ENCODE measurements at regions not wholly inside any gene's neighbourhood (a gene's known extent, or its start where the extent isn't known, plus 50 kb on each side); places are given as distances from the start of the nearest gene placed in this dataset.
"Not testable (repeated sequence)": the region's sequence is repeated elsewhere in the genome, so short reads cannot be mapped to it uniquely, and the experiment has no call there.

DNA sequence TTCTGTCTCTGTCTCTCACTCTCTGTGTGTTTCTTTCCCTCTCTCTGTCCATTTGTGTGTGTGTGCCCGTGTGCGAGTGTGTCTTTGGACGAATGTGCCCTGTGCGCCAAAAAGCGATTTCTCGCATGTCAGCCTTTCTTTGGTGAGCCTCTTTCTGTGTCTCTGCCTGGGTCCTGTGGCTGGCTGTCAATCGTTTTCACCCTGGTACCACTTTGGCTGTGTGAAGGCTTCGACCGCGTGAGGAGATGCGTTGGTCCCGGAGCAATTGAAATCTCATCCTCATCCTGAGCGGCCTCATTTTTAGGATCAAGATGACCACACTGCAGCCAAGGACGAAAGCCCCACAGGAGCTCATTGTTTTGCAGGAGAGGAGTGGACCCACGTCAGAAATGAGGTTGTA, 288.9 kb upstream of the ZNF337 start:
- DNase-seq, result no peak

GRCh38 chr20:25984933-25985332, 288.3 kb upstream of the ZNF337 start:
- peak; percentile 66 for DNase-seq

DNA sequence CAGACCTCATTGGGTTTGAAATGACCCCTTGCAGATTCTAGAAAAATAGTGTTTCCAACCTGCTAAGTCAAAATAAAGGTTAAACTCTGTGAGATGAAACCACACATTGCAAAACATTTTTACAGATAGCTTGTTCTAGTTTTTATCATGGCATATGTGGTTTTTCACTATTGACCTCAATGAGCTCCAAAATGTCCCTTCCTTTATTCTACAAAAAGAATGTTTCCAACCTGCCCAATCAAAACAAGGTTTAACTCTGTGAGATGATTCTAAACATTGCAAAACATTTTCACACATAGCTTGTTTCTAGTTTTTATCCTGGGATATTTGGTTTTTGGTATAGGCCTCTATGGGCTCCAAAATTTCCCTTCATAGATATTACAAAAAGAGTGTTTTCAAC, 286.0 kb upstream of the ZNF337 start:
- not testable (repeated sequence) for DNase-seq

- not testable (repeated sequence) for DNase-seq
Measured at GRCh38 chr20:25978450-25979190, 282.0 kb upstream of the ZNF337 start.

GRCh38 chr20:25975816-25976215, 279.2 kb upstream of the ZNF337 start:
- not testable (repeated sequence) for DNase-seq

GRCh38 chr20:25965203-25965602, 268.6 kb upstream of the ZNF337 start:
- not testable (repeated sequence) for DNase-seq

DNA sequence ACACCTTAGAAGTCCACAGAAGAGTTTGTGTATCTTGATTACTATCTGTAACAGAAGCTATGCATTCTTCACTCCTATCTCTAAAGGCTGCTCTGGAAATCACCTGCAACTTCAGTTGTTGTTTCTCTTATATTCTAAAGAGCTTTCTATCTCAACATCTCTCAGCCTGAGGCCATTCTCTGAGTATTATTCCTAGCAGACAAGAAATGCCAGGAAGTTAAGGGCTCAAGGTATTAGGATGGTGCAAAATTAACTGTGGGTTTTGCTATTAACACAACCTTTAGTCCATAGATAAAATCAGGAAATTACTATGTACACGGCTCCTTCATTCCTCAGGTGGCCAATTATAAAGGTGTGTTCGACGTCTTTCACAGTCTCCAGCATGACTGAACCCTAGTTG, 257.2 kb upstream of the ZNF337 start:
- DNase-seq, result not testable (repeated sequence)

GRCh38 chr20:25935230-25935629, 238.6 kb upstream of the ZNF337 start:
- not testable (repeated sequence) for DNase-seq

DNA sequence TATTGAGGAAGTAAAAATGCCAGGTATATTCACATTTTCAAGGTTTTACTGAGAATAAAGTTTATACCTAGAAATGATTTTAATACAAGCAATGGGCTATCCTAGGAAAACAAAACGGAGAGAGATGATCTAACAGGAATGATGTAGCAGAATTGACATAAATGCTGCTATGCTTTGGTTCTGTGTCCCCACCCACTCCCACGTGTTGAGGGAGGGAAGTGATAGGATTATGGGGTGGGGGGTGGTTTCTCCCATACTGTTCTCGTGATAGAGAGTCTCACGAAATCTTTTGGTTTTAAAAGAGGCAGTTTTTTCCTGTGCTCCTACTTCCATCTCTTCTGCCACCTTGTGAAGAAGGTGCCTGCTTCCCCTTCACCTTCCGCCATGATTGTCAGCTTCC, 236.2 kb upstream of the ZNF337 start:
- DNase-seq, result not testable (repeated sequence)

GRCh38 chr20:25932170-25932569, 235.5 kb upstream of the ZNF337 start:
- not testable (repeated sequence) for DNase-seq

- DNase-seq, result not testable (repeated sequence)
Measured at GRCh38 chr20:25902321-25902720, 205.7 kb upstream of the ZNF337 start.

DNA sequence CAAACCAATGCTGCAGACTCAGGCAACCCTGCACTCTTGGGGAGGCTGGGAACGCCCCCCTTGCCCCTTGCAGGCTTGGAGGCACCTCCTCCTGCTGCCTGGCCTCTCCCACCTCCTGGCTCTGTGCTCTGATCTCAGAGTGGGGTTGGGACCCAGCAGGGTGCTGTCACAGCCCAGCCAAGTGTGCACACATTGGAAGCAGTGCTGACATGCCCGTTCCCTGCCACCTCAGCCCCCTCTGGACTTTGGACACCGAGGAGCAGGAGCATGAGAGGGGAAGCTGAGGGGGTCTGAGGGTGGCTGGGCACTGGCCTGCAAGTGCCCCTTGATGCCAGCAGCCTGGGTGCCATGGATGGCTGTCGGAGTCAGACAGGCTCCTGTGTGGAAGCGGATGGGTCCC, 202.0 kb upstream of the ZNF337 start:
- DNase-seq, result not testable (repeated sequence)

- not testable (repeated sequence) for DNase-seq
Measured at GRCh38 chr20:25879096-25879495, 182.4 kb upstream of the ZNF337 start.

- not testable (repeated sequence) for DNase-seq
Measured at GRCh38 chr20:25868650-25868979, 172.0 kb upstream of the ZNF337 start.

GRCh38 chr20:25867776-25868649, 171.4 kb upstream of the ZNF337 start:
- DNase-seq, result peak; percentile 78

GRCh38 chr20:25867015-25867775, 170.5 kb upstream of the ZNF337 start:
- not testable (repeated sequence) for DNase-seq

DNA sequence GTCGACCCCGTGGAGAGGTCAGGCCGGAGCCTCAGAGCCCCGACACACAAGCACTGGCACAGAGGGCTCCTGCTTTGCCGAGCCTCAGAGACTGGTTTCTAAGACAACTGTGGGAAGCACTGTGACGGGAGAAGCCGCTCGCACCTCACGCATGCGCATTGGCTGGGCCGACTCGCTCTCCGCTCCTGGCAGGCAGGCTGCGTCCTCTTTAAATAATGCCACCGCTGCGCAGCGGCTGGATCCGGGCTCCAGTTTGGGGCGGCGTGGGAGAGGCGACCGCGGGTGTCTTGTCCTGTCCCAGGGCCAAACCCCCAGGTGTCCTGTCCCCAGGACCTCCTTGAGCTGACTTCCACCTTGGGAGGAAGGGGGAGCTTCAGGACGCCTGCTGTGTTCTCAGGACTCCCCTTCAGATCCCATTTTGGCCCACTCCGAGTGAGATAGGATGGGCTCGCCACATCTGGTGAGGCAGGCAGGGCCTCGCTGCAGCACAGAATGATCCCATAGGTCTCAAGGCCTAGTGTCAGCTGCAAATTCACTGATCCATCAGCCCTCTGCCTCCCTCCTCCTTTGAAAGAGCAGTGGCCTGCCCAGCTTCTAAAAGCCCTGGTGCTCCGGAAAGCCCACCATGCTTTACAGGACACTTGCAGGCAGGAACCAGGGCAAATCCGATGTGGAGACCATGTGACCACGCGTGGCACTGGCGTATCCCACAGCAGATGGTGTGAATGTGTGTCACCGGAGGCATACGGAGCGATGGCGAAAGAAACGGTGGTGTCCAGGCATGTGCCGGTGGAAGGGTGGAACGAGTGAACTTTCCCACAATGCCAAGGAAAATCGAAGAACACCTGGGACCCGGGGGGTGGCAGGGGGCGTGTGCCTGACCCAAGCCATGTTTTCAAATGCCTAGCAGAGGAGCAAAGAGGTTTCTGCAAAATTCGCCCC, 169.3 kb upstream of the ZNF337 start:
- peak; percentile 81 for DNase-seq

DNA sequence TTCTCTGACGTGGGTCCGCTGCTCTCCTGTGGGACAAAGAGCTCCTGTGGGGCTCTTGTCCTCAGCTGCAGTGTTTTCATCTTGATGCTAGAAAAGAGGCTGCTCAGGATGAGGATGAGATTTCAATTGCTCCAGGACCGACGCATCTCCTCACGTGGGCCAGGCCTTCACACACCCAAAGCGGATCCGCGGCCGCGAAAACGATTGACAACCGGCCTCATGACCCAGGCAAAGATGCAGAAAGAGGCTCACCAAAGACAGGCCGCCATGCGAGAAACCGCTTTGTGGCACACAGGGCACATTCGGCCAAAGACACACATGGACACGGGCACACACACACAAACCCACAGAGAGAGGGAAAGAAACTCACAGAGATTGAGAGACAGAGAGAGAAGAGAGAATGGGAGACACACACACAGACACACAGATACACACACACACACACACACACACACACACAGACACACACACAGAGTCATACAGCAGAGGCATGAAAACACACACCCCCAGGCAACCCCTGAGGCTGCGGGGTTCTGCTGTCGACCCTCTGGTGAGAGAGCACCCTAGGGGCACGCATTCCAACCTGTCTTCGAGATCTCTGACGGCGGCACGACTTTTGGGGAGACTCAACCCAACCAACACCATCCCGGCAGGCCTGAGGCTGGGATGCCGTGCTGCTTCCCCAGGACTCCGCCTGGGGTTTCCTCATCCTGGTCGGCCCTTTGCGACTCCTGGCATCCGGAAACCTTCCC, 168.5 kb upstream of the ZNF337 start:
- DNase-seq, result not testable (repeated sequence)

DNA sequence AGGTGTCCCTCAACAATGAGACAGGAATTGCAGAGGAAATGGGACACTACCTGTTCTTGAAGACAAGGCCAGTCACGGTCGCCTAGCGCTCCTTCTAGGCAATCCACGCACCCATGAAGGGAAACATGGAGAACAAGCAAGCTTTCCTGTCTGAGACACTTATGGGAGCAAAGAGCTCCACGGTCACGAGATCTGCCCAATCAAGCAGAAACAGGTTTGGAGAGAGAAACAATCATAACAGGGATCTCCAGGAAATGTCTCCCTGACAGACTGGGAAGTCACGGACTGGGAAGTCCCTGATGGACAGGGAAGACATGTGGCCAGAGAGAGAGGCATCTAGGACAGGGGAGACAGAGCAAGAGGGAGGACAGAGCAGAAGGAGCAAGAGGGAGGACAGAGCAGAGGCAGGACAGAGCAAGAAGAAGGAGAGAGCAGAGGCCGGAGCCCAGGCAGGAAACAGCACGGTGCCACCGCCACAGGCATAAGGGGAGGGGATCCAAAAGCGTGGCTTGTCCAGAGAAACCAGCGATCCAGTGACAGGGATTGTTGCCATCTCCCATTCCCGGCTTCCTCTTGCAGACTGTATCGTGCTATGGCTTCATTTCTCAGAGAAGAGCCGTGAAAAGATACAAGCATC, 167.8 kb upstream of the ZNF337 start:
- DNase-seq, result no peak

GRCh38 chr20:25863536-25864325, 167.1 kb upstream of the ZNF337 start:
- DNase-seq, result no peak

Measured in activated naive CD4-positive, alpha-beta T cell treated with anti-CD3 and anti-CD28 coated beads, Interleukin-2, amount 50 U/mL, for 16 hours (primary cell).